GM23338 (cell line): ENCODE measurements at regions not wholly inside any gene's neighbourhood (a gene's known extent, or its start where the extent isn't known, plus 50 kb on each side); places are given as distances from the start of the nearest gene placed in this dataset.

Experiments used
- ATAC-seq: fragments of 200-7000 bp; cut with Tn5 transposase; 3 replicates; pipeline ENCODE4 v1.9.1; 2020
- DNase-seq: peaks from one replicate; pipeline ENCODE4 v3.0.0-alpha.2; 2015; ENCODE audit warnings: low spot score
- H2AFZ ChIP-seq: fragments of 200-600 bp; sonication (generic); 2 replicates; pipeline ENCODE4 v1.8.0; 2016; ENCODE audit warnings: antibody characterized with exemption, mild to moderate bottlenecking, moderate library complexity
- H3F3A ChIP-seq: fragments of 200-600 bp; sonication (generic); replicated peaks from 2 replicates; pipeline ENCODE4 v1.8.0; 2017; ENCODE audit warnings: antibody characterized with exemption, mixed run types, low read depth
- H3K27ac ChIP-seq: fragments of 200-600 bp; sonication (generic); 2 replicates; pipeline ENCODE4 v1.6.1; 2016; ENCODE audit warnings: low read depth
- H3K27me3 ChIP-seq: fragments of 200-600 bp; sonication (generic); 2 replicates; pipeline ENCODE4 v1.8.0; 2016; ENCODE audit warnings: mild to moderate bottlenecking, mixed run types, moderate library complexity; ENCODE audit not compliant: insufficient read depth
- H3K36me3 ChIP-seq: fragments of 200-600 bp; sonication (generic); 2 replicates; pipeline ENCODE4 v1.8.0; 2016; ENCODE audit warnings: mild to moderate bottlenecking; ENCODE audit not compliant: insufficient read depth
- H3K4me1 ChIP-seq: fragments of 200-600 bp; sonication (generic); 2 replicates; pipeline ENCODE4 v1.8.0; 2016; ENCODE audit warnings: mild to moderate bottlenecking, moderate library complexity; ENCODE audit not compliant: insufficient read depth
- H3K4me2 ChIP-seq: fragments of 200-600 bp; sonication (generic); 2 replicates; pipeline ENCODE4 v1.7.1; 2017; ENCODE audit warnings: mixed run types
- H3K4me3 ChIP-seq: fragments of 200-600 bp; sonication (generic); 2 replicates; pipeline ENCODE4 v1.6.1; 2016; ENCODE audit warnings: mixed run types
- H3K79me2 ChIP-seq: fragments of 200-600 bp; sonication (generic); replicated peaks from 2 replicates; pipeline ENCODE4 v1.8.0; 2017; ENCODE audit warnings: mild to moderate bottlenecking; ENCODE audit not compliant: insufficient read depth
- H3K9me2 ChIP-seq: fragments of 200-600 bp; sonication (generic); 2 replicates; pipeline ENCODE4 v1.8.0; 2017; ENCODE audit not compliant: insufficient read depth
- H4K20me1 ChIP-seq: fragments of 200-600 bp; sonication (generic); replicated peaks from 2 replicates; pipeline ENCODE4 v1.8.0; 2017; ENCODE audit warnings: mild to moderate bottlenecking; ENCODE audit not compliant: insufficient read depth
- H3K27ac Mint-ChIP-seq: 2 replicates; pipeline ENCODE4 v1.8.0; 2020; ENCODE audit warnings: inconsistent platforms, mild to moderate bottlenecking, moderate library complexity, mixed read lengths
- H3K27me3 Mint-ChIP-seq: 3 replicates; pipeline ENCODE4 v1.8.0; 2022; ENCODE audit warnings: low read depth, mild to moderate bottlenecking, moderate library complexity, mixed read lengths, inconsistent platforms; ENCODE audit not compliant: insufficient read depth, poor library complexity
- H3K36me3 Mint-ChIP-seq: 3 replicates; pipeline ENCODE4 v1.8.0; 2021; ENCODE audit warnings: low read depth, mild to moderate bottlenecking, inconsistent platforms, moderate library complexity, mixed read lengths
- H3K4me1 Mint-ChIP-seq: 3 replicates; pipeline ENCODE4 v1.8.0; 2020; ENCODE audit warnings: mild to moderate bottlenecking, inconsistent platforms, mixed read lengths
- H3K4me3 Mint-ChIP-seq: 3 replicates; pipeline ENCODE4 v1.8.0; 2021; ENCODE audit warnings: moderate library complexity, mild to moderate bottlenecking, inconsistent platforms, mixed read lengths
- H3K9me3 Mint-ChIP-seq: 3 replicates; pipeline ENCODE4 v1.8.0; 2020; ENCODE audit warnings: moderate library complexity, mild to moderate bottlenecking, inconsistent platforms, mixed read lengths
- CREB1 ChIP-seq: fragments of 250-450 bp; sonication (Bioruptor Pico); IDR thresholded peaks from 2 replicates; pipeline ENCODE4 v1.5.0; 2020; ENCODE audit warnings: low read depth, mild to moderate bottlenecking, moderate library complexity
- EZH2 ChIP-seq: fragments of 200-600 bp; sonication (generic); IDR thresholded peaks from one replicate; pipeline ENCODE4 v1.8.0; 2017; ENCODE audit warnings: antibody characterized with exemption, mild to moderate bottlenecking, low read depth; ENCODE audit not compliant: unreplicated experiment
- EZH2phosphoT487 ChIP-seq: fragments of 200-600 bp; sonication (generic); IDR thresholded peaks from one replicate; pipeline ENCODE4 v1.8.1; 2018; ENCODE audit warnings: antibody characterized with exemption; ENCODE audit not compliant: unreplicated experiment
- NANOG ChIP-seq: IDR thresholded peaks from 2 replicates; pipeline ENCODE4 v1.6.1; 2016; ENCODE audit warnings: antibody characterized with exemption, borderline replicate concordance
- POLR2AphosphoS5 ChIP-seq: IDR thresholded peaks from 2 replicates; pipeline ENCODE4 v1.6.1; 2016; ENCODE audit warnings: antibody characterized with exemption, low read depth
- ZNF114 ChIP-seq: fragments of 250-450 bp; sonication (Bioruptor Pico); IDR thresholded peaks from 2 replicates; pipeline ENCODE4 v1.5.0; 2020; ENCODE audit warnings: mild to moderate bottlenecking, moderate library complexity
- ZNF331 ChIP-seq: fragments of 250-450 bp; sonication (Bioruptor Pico); IDR thresholded peaks from 2 replicates; pipeline ENCODE4 v1.5.0; 2020; ENCODE audit warnings: low read depth, mild to moderate bottlenecking, moderate library complexity
- TF ChIP-seq, protein P1 (sequence below): IDR thresholded peaks from one replicate; pipeline ENCODE4 v1.6.1; 2018; ENCODE audit warnings: antibody characterized with exemption; ENCODE audit not compliant: unreplicated experiment
- TF ChIP-seq, protein P2 (sequence below): fragments of 250-450 bp; sonication (Bioruptor Pico); IDR thresholded peaks from 2 replicates; pipeline ENCODE4 v1.5.0; 2020; ENCODE audit warnings: mild to moderate bottlenecking, moderate library complexity
- TF ChIP-seq, protein P3 (sequence below), 2 experiments: fragments of 200-600 bp in 1 of 2; sonication (generic) in 1 of 2; conservative IDR thresholded peaks; 2 replicates each; pipeline versions ENCODE4 v1.5.1 to v1.6.1; 2016 to 2017; ENCODE audit warnings: antibody characterized with exemption in 2 of 2, low read depth in 2 of 2, mild to moderate bottlenecking in 2 of 2, moderate library complexity in 1 of 2

DNA sequence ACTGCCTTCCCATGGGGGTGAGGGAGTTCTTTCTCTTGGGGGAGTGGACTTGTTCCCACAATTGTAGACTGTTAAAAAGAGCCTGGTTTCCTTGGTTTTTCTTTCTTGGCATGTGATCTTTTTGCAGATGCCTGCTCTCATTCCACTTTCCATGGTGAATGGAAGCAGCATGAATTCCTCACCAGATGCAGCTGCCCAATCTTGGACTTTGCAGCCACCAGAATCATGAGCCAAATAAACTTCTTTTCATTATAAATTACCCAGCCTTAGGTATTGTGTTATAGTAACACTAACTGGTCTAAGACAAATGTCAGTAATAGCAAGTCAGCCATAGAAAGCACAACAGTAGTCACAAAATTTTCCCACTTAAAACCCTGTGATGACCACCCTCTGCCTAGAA is 260.5 kb upstream of the THBS1 start (continued):
- no peak for TF ChIP-seq POLR2AphosphoS5
- TF ChIP-seq, protein P1, sequence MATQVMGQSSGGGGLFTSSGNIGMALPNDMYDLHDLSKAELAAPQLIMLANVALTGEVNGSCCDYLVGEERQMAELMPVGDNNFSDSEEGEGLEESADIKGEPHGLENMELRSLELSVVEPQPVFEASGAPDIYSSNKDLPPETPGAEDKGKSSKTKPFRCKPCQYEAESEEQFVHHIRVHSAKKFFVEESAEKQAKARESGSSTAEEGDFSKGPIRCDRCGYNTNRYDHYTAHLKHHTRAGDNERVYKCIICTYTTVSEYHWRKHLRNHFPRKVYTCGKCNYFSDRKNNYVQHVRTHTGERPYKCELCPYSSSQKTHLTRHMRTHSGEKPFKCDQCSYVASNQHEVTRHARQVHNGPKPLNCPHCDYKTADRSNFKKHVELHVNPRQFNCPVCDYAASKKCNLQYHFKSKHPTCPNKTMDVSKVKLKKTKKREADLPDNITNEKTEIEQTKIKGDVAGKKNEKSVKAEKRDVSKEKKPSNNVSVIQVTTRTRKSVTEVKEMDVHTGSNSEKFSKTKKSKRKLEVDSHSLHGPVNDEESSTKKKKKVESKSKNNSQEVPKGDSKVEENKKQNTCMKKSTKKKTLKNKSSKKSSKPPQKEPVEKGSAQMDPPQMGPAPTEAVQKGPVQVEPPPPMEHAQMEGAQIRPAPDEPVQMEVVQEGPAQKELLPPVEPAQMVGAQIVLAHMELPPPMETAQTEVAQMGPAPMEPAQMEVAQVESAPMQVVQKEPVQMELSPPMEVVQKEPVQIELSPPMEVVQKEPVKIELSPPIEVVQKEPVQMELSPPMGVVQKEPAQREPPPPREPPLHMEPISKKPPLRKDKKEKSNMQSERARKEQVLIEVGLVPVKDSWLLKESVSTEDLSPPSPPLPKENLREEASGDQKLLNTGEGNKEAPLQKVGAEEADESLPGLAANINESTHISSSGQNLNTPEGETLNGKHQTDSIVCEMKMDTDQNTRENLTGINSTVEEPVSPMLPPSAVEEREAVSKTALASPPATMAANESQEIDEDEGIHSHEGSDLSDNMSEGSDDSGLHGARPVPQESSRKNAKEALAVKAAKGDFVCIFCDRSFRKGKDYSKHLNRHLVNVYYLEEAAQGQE = no peak
- TF ChIP-seq ZNF331 (CRISPR knock-in tag) = no peak
- TF ChIP-seq CREB1 = no peak

DNA sequence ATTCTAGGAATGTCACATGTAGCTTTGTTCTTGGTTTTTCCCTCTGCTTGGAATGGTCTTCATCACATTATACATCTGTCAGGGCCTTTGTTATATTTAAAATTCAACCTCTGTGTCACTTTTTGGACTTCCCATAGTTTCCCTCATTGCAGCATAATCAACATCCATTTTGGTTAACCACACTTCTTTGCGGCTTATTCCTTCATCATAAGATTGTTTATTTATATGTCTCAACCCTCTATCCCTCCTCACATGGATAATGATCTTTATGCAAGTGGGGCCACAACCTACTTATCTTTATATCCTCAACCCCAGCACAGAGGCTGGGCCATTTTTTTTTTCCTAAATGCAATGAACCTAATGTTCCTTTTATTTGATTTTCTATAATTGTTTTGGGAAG is 260.0 kb upstream of the THBS1 start:
- no peaks in the 10 kb centered on the region for H3K79me2 ChIP-seq
- Mint-ChIP-seq H3K36me3 (peaks cover 11% of the 10 kb centered on the region; the same call in 2 of the 3 replicates), H3K27ac (no peak overlapping the region), H3K4me1 (no peaks in the 10 kb centered on the region), H3K27me3 (no peaks in the 10 kb centered on the region), H3K4me3 (no peak overlapping the region), H3K9me3 (peaks cover 17% of the 10 kb centered on the region; the same call in 2 of the 3 replicates)
- no peak for DNase-seq
- H3K4me3 ChIP-seq = no peak overlapping the region
- H3K4me2 ChIP-seq = no peak overlapping the region
- H3K4me1 ChIP-seq = no peaks in the 10 kb centered on the region
- no peak overlapping the region for H3K27ac ChIP-seq
- no peaks in the 10 kb centered on the region for H3F3A ChIP-seq
- no peak for ATAC-seq
- no peaks in the 10 kb centered on the region for H3K9me2 ChIP-seq
- no peaks in the 10 kb centered on the region for H3K36me3 ChIP-seq
- no peaks in the 10 kb centered on the region for H3K27me3 ChIP-seq
- no peak overlapping the region for H2AFZ ChIP-seq
- H4K20me1 ChIP-seq = no peaks in the 10 kb centered on the region
- TF ChIP-seq, protein P2, sequence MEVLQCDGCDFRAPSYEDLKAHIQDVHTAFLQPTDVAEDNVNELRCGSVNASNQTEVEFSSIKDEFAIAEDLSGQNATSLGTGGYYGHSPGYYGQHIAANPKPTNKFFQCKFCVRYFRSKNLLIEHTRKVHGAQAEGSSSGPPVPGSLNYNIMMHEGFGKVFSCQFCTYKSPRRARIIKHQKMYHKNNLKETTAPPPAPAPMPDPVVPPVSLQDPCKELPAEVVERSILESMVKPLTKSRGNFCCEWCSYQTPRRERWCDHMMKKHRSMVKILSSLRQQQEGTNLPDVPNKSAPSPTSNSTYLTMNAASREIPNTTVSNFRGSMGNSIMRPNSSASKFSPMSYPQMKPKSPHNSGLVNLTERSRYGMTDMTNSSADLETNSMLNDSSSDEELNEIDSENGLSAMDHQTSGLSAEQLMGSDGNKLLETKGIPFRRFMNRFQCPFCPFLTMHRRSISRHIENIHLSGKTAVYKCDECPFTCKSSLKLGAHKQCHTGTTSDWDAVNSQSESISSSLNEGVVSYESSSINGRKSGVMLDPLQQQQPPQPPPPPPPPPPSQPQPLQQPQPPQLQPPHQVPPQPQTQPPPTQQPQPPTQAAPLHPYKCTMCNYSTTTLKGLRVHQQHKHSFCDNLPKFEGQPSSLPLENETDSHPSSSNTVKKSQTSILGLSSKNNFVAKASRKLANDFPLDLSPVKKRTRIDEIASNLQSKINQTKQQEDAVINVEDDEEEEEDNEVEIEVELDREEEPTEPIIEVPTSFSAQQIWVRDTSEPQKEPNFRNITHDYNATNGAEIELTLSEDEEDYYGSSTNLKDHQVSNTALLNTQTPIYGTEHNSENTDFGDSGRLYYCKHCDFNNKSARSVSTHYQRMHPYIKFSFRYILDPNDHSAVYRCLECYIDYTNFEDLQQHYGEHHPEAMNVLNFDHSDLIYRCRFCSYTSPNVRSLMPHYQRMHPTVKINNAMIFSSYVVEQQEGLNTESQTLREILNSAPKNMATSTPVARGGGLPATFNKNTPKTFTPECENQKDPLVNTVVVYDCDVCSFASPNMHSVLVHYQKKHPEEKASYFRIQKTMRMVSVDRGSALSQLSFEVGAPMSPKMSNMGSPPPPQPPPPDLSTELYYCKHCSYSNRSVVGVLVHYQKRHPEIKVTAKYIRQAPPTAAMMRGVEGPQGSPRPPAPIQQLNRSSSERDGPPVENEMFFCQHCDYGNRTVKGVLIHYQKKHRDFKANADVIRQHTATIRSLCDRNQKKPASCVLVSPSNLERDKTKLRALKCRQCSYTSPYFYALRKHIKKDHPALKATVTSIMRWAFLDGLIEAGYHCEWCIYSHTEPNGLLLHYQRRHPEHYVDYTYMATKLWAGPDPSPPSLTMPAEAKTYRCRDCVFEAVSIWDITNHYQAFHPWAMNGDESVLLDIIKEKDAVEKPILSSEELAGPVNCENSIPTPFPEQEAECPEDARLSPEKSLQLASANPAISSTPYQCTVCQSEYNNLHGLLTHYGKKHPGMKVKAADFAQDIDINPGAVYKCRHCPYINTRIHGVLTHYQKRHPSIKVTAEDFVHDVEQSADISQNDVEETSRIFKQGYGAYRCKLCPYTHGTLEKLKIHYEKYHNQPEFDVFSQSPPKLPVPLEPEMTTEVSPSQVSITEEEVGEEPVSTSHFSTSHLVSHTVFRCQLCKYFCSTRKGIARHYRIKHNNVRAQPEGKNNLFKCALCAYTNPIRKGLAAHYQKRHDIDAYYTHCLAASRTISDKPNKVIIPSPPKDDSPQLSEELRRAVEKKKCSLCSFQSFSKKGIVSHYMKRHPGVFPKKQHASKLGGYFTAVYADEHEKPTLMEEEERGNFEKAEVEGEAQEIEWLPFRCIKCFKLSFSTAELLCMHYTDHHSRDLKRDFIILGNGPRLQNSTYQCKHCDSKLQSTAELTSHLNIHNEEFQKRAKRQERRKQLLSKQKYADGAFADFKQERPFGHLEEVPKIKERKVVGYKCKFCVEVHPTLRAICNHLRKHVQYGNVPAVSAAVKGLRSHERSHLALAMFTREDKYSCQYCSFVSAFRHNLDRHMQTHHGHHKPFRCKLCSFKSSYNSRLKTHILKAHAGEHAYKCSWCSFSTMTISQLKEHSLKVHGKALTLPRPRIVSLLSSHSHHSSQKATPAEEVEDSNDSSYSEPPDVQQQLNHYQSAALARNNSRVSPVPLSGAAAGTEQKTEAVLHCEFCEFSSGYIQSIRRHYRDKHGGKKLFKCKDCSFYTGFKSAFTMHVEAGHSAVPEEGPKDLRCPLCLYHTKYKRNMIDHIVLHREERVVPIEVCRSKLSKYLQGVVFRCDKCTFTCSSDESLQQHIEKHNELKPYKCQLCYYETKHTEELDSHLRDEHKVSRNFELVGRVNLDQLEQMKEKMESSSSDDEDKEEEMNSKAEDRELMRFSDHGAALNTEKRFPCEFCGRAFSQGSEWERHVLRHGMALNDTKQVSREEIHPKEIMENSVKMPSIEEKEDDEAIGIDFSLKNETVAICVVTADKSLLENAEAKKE (CRISPR knock-in tag) = no peak
- TF ChIP-seq NANOG (no peak), EZH2 (no peak), CREB1 (no peak), EZH2phosphoT487 (no peak), ZNF114 (CRISPR knock-in tag) (no peak)
- TF ChIP-seq, protein P1 = no peak
- TF ChIP-seq, protein P3, sequence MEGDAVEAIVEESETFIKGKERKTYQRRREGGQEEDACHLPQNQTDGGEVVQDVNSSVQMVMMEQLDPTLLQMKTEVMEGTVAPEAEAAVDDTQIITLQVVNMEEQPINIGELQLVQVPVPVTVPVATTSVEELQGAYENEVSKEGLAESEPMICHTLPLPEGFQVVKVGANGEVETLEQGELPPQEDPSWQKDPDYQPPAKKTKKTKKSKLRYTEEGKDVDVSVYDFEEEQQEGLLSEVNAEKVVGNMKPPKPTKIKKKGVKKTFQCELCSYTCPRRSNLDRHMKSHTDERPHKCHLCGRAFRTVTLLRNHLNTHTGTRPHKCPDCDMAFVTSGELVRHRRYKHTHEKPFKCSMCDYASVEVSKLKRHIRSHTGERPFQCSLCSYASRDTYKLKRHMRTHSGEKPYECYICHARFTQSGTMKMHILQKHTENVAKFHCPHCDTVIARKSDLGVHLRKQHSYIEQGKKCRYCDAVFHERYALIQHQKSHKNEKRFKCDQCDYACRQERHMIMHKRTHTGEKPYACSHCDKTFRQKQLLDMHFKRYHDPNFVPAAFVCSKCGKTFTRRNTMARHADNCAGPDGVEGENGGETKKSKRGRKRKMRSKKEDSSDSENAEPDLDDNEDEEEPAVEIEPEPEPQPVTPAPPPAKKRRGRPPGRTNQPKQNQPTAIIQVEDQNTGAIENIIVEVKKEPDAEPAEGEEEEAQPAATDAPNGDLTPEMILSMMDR (conservative IDR thresholded peaks at IDR 0.05; ENCODE audit: low read depth in 2 of 2) = no peak
